ENCODE measurements at regions not wholly inside any gene's neighbourhood (a gene's known extent, or its start where the extent isn't known, plus 50 kb on each side); places are given as distances from the start of the nearest gene placed in this dataset.

DNA sequence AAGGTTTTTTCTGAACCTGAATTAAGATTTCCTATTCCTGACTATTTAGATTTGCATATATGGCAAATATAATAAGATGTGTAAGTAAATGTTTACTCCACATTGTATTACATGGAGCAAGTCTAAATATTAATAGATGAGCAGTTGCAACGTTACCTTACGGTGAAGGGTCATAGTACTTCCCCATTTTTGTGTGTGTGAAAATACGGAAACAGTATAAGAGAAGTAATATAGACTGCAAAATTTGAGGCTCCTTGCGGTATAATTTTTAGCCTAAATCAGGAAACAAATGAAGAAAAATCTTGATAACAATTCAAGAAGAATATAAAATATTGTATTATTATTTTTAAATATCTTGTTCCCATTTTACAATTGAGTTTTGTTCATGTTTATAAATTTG lies 434.2 kb downstream of the GRB14 start:
- H2BK20ac ChIP-seq (ENCODE audit: low read length) = no peak overlapping the region
- H3K4ac ChIP-seq (replicated peaks; ENCODE audit: insufficient read length, low read depth, low read length) = no peak overlapping the region
- no peak overlapping the region for H4K5ac ChIP-seq (ENCODE audit: insufficient read length, low read depth, low read length)
- no peaks in the 10 kb centered on the region for H3K9me3 ChIP-seq (ENCODE audit: insufficient read depth in 2 of 2, low read depth in 1 of 2, low read length in 1 of 2)
- no peak overlapping the region for H2BK15ac ChIP-seq (ENCODE audit: low read length)
- no peaks in the 10 kb centered on the region for H3K79me2 ChIP-seq (ENCODE audit: control insufficient read depth in 1 of 2, insufficient read depth in 2 of 2, low read length in 2 of 2)
- H2BK12ac ChIP-seq (ENCODE audit: low read depth, low read length) = no peak overlapping the region
- ChIA-PET CTCF (ENCODE audit: partially characterized antibody) (interaction anchor here (1.0 kb wide), 1 partner anchor 11 kb away, joined by 4 read pairs; no protein-coding TSS in a partner anchor), POLR2A (ENCODE audit: partially characterized antibody) (no interaction called here)
- no peak overlapping the region for H3K18ac ChIP-seq (ENCODE audit: extremely low read depth, low read length)
- H3K27me3 ChIP-seq (replicated peaks in 1 of 4; ENCODE audit: control insufficient read depth in 3 of 4, extremely low read depth in 1 of 4, insufficient read depth in 3 of 4, low read length in 3 of 4) = peaks cover 0 to 1% (median 0%) of the 10 kb centered on the region in 4 experiments; a peak in 1 of 7 replicates
- no peak for FAIRE-seq
- no peak overlapping the region for H4K8ac ChIP-seq (ENCODE audit: extremely low read depth, insufficient read depth, low read length)
- H2BK5ac ChIP-seq (ENCODE audit: low read depth, low read length) = no peak overlapping the region
- H4K91ac ChIP-seq (replicated peaks; ENCODE audit: insufficient read length, low read length) = no peak overlapping the region
- H3K4me2 ChIP-seq (ENCODE audit: insufficient read depth in 1 of 2, low read depth in 2 of 2, low read length in 2 of 2) = no peak overlapping the region
- no peaks in the 10 kb centered on the region for H4K20me1 ChIP-seq (replicated peaks in 1 of 2; ENCODE audit: control insufficient read depth in 1 of 2, insufficient read depth in 2 of 2, low read length in 2 of 2)
- no peaks in the 10 kb centered on the region for H3K79me1 ChIP-seq (ENCODE audit: low read depth, low read length)
- DNase-seq (ENCODE audit: low read depth in 1 of 2, low spot score in 2 of 2) = no peak
- no peak overlapping the region for H3K56ac ChIP-seq (replicated peaks; ENCODE audit: insufficient read length, low read depth, low read length)
- no peaks in the 10 kb centered on the region for H3K36me3 ChIP-seq (ENCODE audit: control insufficient read depth in 2 of 4, insufficient read depth in 4 of 4, low read length in 3 of 4)
- H3K4me3 ChIP-seq (ENCODE audit: extremely low read depth in 1 of 4, insufficient read depth in 2 of 4, low read depth in 3 of 4, low read length in 4 of 4) = no peak overlapping the region
- no peak overlapping the region for H3K23ac ChIP-seq (ENCODE audit: insufficient read length)
- H3K27ac ChIP-seq (ENCODE audit: low read depth, low read length) = no peak overlapping the region
- peaks cover 0 to 4% (median under 1%) of the 10 kb centered on the region in 4 experiments; a peak in 3 of 7 replicates for H3K4me1 ChIP-seq (replicated peaks in 1 of 4; ENCODE audit: control insufficient read depth in 3 of 4, insufficient read depth in 4 of 4, low read length in 3 of 4)
- WGBS, 2 experiments (ENCODE audit: extremely low coverage in 1 of 2, insufficient coverage in 1 of 2, insufficient read length in 1 of 2, insufficient replicate concordance in 2 of 2, low coverage in 1 of 2, low lambda C conversion rate in 2 of 2, missing lambda C conversion rate in 1 of 2) = 94% methylated on average over 4 of the region's 4 CpGs; no CpG with 5 or more reads in 1 of the 2 experiments
- no peak overlapping the region for H3K9ac ChIP-seq (replicated peaks in 1 of 4; ENCODE audit: extremely low read depth in 1 of 4, low read depth in 3 of 4, low read length in 3 of 4)
- H2AK5ac ChIP-seq (ENCODE audit: low read depth, low read length) = no peak overlapping the region
- no peak overlapping the region for H3K14ac ChIP-seq (ENCODE audit: insufficient read length)
- H3K23me2 ChIP-seq (ENCODE audit: low read depth, low read length) = no peaks in the 10 kb centered on the region
- TF ChIP-seq POLR2A (IDR thresholded peaks at IDR 0.05; ENCODE audit: control extremely low read depth in 1 of 2, low read depth in 2 of 2, low read length in 2 of 2) (no peak), POU5F1 (IDR thresholded peaks at IDR 0.05; ENCODE audit: low read depth, low read length) (no peak), TAF7 (optimal IDR thresholded peaks at IDR 0.05; ENCODE audit: borderline replicate concordance, low read depth, low read length) (no peak), SAP30 (IDR thresholded peaks at IDR 0.05; ENCODE audit: insufficient read depth, insufficient replicate concordance, low read length) (no peak), KDM1A (IDR thresholded peaks at IDR 0.05; ENCODE audit: borderline replicate concordance, low read length) (no peak), PHF8 (conservative IDR thresholded peaks at IDR 0.05; ENCODE audit: low read depth, low read length) (no peak), NANOG (IDR thresholded peaks at IDR 0.05; ENCODE audit: insufficient read depth, low read depth, low read length, poor library complexity, severe bottlenecking) (no peak), RXRA (IDR thresholded peaks at IDR 0.05; ENCODE audit: insufficient read depth, low read depth, low read length) (no peak), JUN (IDR thresholded peaks at IDR 0.05; ENCODE audit: low read depth, low read length) (no peak), SUZ12 (IDR thresholded peaks at IDR 0.05; ENCODE audit: low read length) (no peak)
- H2AFZ ChIP-seq (ENCODE audit: low read length) = no peak overlapping the region
- no peak overlapping the region for H2BK120ac ChIP-seq (replicated peaks; ENCODE audit: low read depth, low read length)

Measured in H1 (cell line).